ENCODE measurements at regions not wholly inside any gene's neighbourhood (a gene's known extent, or its start where the extent isn't known, plus 50 kb on each side); places are given as distances from the start of the nearest gene placed in this dataset.

DNA sequence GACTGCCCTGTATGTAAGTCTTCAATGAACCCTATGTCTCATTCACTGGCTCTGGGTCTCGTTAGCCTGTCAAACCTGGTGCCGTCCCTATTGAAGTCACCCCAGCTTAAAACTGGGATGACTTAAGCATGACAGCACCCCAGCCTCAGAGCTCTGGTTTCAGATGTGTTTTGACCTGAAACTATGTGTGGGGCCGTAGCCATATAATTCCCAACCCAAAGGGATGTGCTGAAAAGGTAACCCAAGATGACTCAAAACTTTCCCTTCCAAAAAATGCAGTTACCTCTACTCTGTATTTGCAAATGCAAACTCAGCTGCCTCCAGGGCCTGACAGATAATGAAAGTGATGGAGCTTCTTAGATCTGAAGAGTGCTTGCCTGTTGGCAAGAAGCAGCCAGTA lies 478.3 kb upstream of the ERCC4 start:
- no peak for DNase-seq
- no peaks in the 10 kb centered on the region for H3K79me1 ChIP-seq (ENCODE audit: insufficient read depth, low read depth, low read length, poor library complexity, severe bottlenecking)
- H2AK5ac ChIP-seq (ENCODE audit: insufficient read length, low read length), result no peak overlapping the region
- H3K27ac ChIP-seq (ENCODE audit: insufficient read length, low read depth, low read length), result no peak overlapping the region
- no peak overlapping the region for H4K8ac ChIP-seq (replicated peaks; ENCODE audit: insufficient read length, low read depth, low read length)
- H3K9me3 ChIP-seq (ENCODE audit: control insufficient read depth, low read depth, low read length), result no peaks in the 10 kb centered on the region
- no peak overlapping the region for H3K14ac ChIP-seq (ENCODE audit: insufficient read depth, low read length)
- H3K56ac ChIP-seq (ENCODE audit: insufficient read length, low read depth, low read length), result no peak overlapping the region
- H2BK12ac ChIP-seq (ENCODE audit: insufficient read length, low read depth, low read length), result no peak overlapping the region
- no peak overlapping the region for H2BK15ac ChIP-seq (ENCODE audit: low read depth, low read length)
- H3K23ac ChIP-seq (ENCODE audit: insufficient read length, low read depth, low read length), result no peak overlapping the region
- peaks cover 18 to 25% of the 10 kb centered on the region in 2 experiments for H3K4me1 Mint-ChIP-seq
- H3K27ac Mint-ChIP-seq, result peak overlapping the region in 1 of 3 experiments; percentile 89; a peak in 2 of 7 replicates
- no peak overlapping the region for H3T11ph ChIP-seq (ENCODE audit: low read length)
- H3K9me3 Mint-ChIP-seq, result peaks cover 0 to 1% of the 10 kb centered on the region in 2 experiments; a peak in 3 of 5 replicates
- H3K9ac ChIP-seq (ENCODE audit: extremely low read depth, insufficient read length, low read length), result no peak overlapping the region
- no peaks in the 10 kb centered on the region; the same call in 1 of the 2 replicates for H3K79me2 ChIP-seq (ENCODE audit: insufficient read depth, low read length)
- no peaks in the 10 kb centered on the region for H3K27me3 ChIP-seq (ENCODE audit: insufficient read depth, low read length)
- whole genome bisulfite sequencing (ENCODE audit: extremely low coverage, insufficient read length, low lambda C conversion rate), result no CpG with 5 or more reads among the region's 3 CpGs
- no peaks in the 10 kb centered on the region for H3K23me2 ChIP-seq (ENCODE audit: insufficient read length, low read depth, low read length, poor library complexity, severe bottlenecking)
- no peaks in the 10 kb centered on the region for H4K20me1 ChIP-seq (ENCODE audit: control insufficient read depth, insufficient read depth, insufficient read length)
- H2BK120ac ChIP-seq (ENCODE audit: low read depth, low read length, poor library complexity, severe bottlenecking), result no peak overlapping the region
- no peak overlapping the region for H2BK20ac ChIP-seq (ENCODE audit: low read depth, low read length, poor library complexity, severe bottlenecking)
- H3K4me3 Mint-ChIP-seq, result no peak overlapping the region
- no peaks in the 10 kb centered on the region; the same call in 1 of the 2 replicates for H3K4me1 ChIP-seq (ENCODE audit: insufficient read depth, low read length)
- no peaks in the 10 kb centered on the region for H3K27me3 Mint-ChIP-seq (ENCODE audit: low read depth)
- H3K36me3 Mint-ChIP-seq (ENCODE audit: insufficient read depth in 1 of 3, low read depth in 3 of 3), result peaks cover 0 to 2% (median 0%) of the 10 kb centered on the region in 3 experiments; a peak in 1 of 7 replicates
- no peak overlapping the region for H2AFZ ChIP-seq (ENCODE audit: low read length)
- H4K5ac ChIP-seq (ENCODE audit: insufficient read length, low read depth, low read length), result no peak overlapping the region
- no peak overlapping the region for H4K91ac ChIP-seq (ENCODE audit: insufficient read length, low read depth, low read length)
- H2BK5ac ChIP-seq (ENCODE audit: insufficient read length, low read length), result no peak overlapping the region
- no peak overlapping the region for H3K4me2 ChIP-seq (ENCODE audit: insufficient read depth, insufficient read length, low read length)
- no peak overlapping the region for H3K18ac ChIP-seq (ENCODE audit: insufficient read length, low read depth, low read length)
- TF ChIP-seq CTCF (conservative IDR thresholded peaks at IDR 0.05), result no peak
- H3K4ac ChIP-seq (ENCODE audit: low read depth, low read length), result no peak overlapping the region
